H1 (cell line): ENCODE measurements at regions not wholly inside any gene's neighbourhood (a gene's known extent, or its start where the extent isn't known, plus 50 kb on each side); places are given as distances from the start of the nearest gene placed in this dataset.

Source experiments
- CTCF ChIA-PET: fragments of 300-600 bp; sonication (Branson Sonifier 250); formaldehyde crosslinking; loops from one replicate; lab custom pipeline; 2021; ENCODE audit not compliant: partially characterized antibody; lab: Charles Lee
- POLR2A ChIA-PET: fragments of 300-600 bp; sonication (Branson Sonifier 250); formaldehyde crosslinking; loops from one replicate; lab custom pipeline; 2021; ENCODE audit warnings: inconsistent platforms; ENCODE audit not compliant: partially characterized antibody; lab: Charles Lee
- DNase-seq, 2 experiments: peaks; one replicate each; pipeline versions ENCODE4 v3.0.0 to v3.0.0-alpha.2; 2010 to 2022; ENCODE audit warnings: low spot score in 2 of 2, low read depth in 1 of 2, mixed read lengths in 1 of 2
- FAIRE-seq: peaks from 2 replicates; lab custom pipeline; 2011; peaks lifted over from hg19 to GRCh38; lab: Jason Lieb, UNC
- H2AFZ ChIP-seq: 2 replicates; pipeline ENCODE4 v1.8.1; 2012; ENCODE audit warnings: low read length, inconsistent platforms
- H2AK5ac ChIP-seq: 2 replicates; pipeline ENCODE4 v1.6.1; 2013; ENCODE audit warnings: low read depth, low read length
- H2BK120ac ChIP-seq: replicated peaks from 2 replicates; pipeline ENCODE3; 2013; ENCODE audit warnings: low read depth, low read length, inconsistent platforms
- H2BK12ac ChIP-seq: 2 replicates; pipeline ENCODE4 v1.6.1; 2013; ENCODE audit warnings: low read depth, low read length
- H2BK15ac ChIP-seq: 2 replicates; pipeline ENCODE4 v1.6.1; 2013; ENCODE audit warnings: low read length
- H2BK20ac ChIP-seq: 2 replicates; pipeline ENCODE4 v1.6.1; 2013; ENCODE audit warnings: low read length
- H2BK5ac ChIP-seq: 2 replicates; pipeline ENCODE4 v1.6.1; 2013; ENCODE audit warnings: low read depth, low read length
- H3K14ac ChIP-seq: 2 replicates; pipeline ENCODE4 v1.6.1; 2013; ENCODE audit warnings: inconsistent platforms; ENCODE audit not compliant: insufficient read length
- H3K18ac ChIP-seq: 2 replicates; pipeline ENCODE4 v1.6.1; 2013; ENCODE audit warnings: low read length; ENCODE audit errors: extremely low read depth
- H3K23ac ChIP-seq: 2 replicates; pipeline ENCODE4 v1.6.1; 2013; ENCODE audit warnings: inconsistent platforms; ENCODE audit not compliant: insufficient read length
- H3K23me2 ChIP-seq: 2 replicates; pipeline ENCODE4 v1.6.1; 2013; ENCODE audit warnings: low read depth, low read length
- H3K27ac ChIP-seq: 2 replicates; pipeline ENCODE4 v1.6.1; 2011; ENCODE audit warnings: low read depth, low read length, inconsistent platforms
- H3K27me3 ChIP-seq, 4 experiments: replicated peaks in 1 of 4; 1 replicate in 1 of 4; 2 replicates in 3 of 4; pipeline versions ENCODE4 v1.6.1 to v1.8.1; 2011 to 2013; ENCODE audit warnings: low read length in 3 of 4, mild to moderate bottlenecking in 3 of 4, inconsistent platforms in 2 of 4, mixed read lengths in 2 of 4, moderate library complexity in 1 of 4; ENCODE audit not compliant: control insufficient read depth in 3 of 4, insufficient read depth in 3 of 4; ENCODE audit errors: extremely low read depth in 1 of 4
- H3K36me3 ChIP-seq, 4 experiments: 2 replicates each; pipeline versions ENCODE4 v1.6.1 to v1.8.1; 2011 to 2013; ENCODE audit warnings: mild to moderate bottlenecking in 4 of 4, low read length in 3 of 4, moderate library complexity in 2 of 4, control low read depth in 1 of 4, inconsistent platforms in 1 of 4; ENCODE audit not compliant: insufficient read depth in 4 of 4, control insufficient read depth in 2 of 4
- H3K4ac ChIP-seq: replicated peaks from 2 replicates; pipeline ENCODE3; 2013; ENCODE audit warnings: low read length, low read depth, mixed read lengths, inconsistent platforms; ENCODE audit not compliant: insufficient read length
- H3K4me1 ChIP-seq, 4 experiments: replicated peaks in 1 of 4; 1 replicate in 1 of 4; 2 replicates in 3 of 4; pipeline versions ENCODE4 v1.6.1 to v1.8.1; 2011 to 2013; ENCODE audit warnings: low read length in 3 of 4, inconsistent platforms in 2 of 4, mixed read lengths in 1 of 4; ENCODE audit not compliant: insufficient read depth in 4 of 4, control insufficient read depth in 3 of 4
- H3K4me2 ChIP-seq, 2 experiments: 2 replicates each; pipeline versions ENCODE4 v1.6.1 to v1.8.1; 2011 to 2013; ENCODE audit warnings: low read depth in 2 of 2, low read length in 2 of 2, control low read depth in 1 of 2, inconsistent platforms in 1 of 2, mild to moderate bottlenecking in 1 of 2; ENCODE audit not compliant: insufficient read depth in 1 of 2
- H3K4me3 ChIP-seq, 4 experiments: fragments of 200-600, 300-600 bp in 1 of 4; sonication (generic), shearing (Covaris generic), sonication (Bioruptor Twin) in 1 of 4; 2 replicates each; pipeline versions ENCODE4 v1.5.1 to v1.8.1; 2011 to 2016; ENCODE audit warnings: low read length in 4 of 4, low read depth in 3 of 4, control low read depth in 2 of 4, inconsistent platforms in 2 of 4, mild to moderate bottlenecking in 2 of 4, mixed read lengths in 1 of 4, moderate library complexity in 1 of 4; ENCODE audit not compliant: insufficient read depth in 2 of 4; ENCODE audit errors: extremely low read depth in 1 of 4
- H3K56ac ChIP-seq: replicated peaks from 2 replicates; pipeline ENCODE3; 2013; ENCODE audit warnings: low read depth, mild to moderate bottlenecking, mixed read lengths, low read length, inconsistent platforms; ENCODE audit not compliant: insufficient read length
- H3K79me1 ChIP-seq: 2 replicates; pipeline ENCODE4 v1.6.1; 2013; ENCODE audit warnings: low read depth, low read length, control low read depth
- H3K79me2 ChIP-seq, 2 experiments: 2 replicates each; pipeline versions ENCODE4 v1.6.1 to v1.8.1; 2012 to 2013; ENCODE audit warnings: low read length in 2 of 2, mild to moderate bottlenecking in 2 of 2, inconsistent platforms in 1 of 2; ENCODE audit not compliant: insufficient read depth in 2 of 2, control insufficient read depth in 1 of 2
- H3K9ac ChIP-seq, 4 experiments: replicated peaks in 1 of 4; 1 replicate in 1 of 4; 2 replicates in 3 of 4; pipeline versions ENCODE4 v1.6.1 to v1.8.1; 2011 to 2013; ENCODE audit warnings: low read depth in 3 of 4, low read length in 3 of 4, control low read depth in 2 of 4, mild to moderate bottlenecking in 2 of 4, moderate library complexity in 2 of 4, inconsistent platforms in 1 of 4; ENCODE audit errors: extremely low read depth in 1 of 4
- H3K9me3 ChIP-seq, 2 experiments: 2 replicates each; pipeline versions ENCODE4 v1.6.1 to v1.8.1; 2012 to 2013; ENCODE audit warnings: mild to moderate bottlenecking in 2 of 2, moderate library complexity in 2 of 2, control low read depth in 1 of 2, inconsistent platforms in 1 of 2, low read depth in 1 of 2, low read length in 1 of 2, mixed read lengths in 1 of 2; ENCODE audit not compliant: insufficient read depth in 2 of 2
- H4K20me1 ChIP-seq, 2 experiments: replicated peaks in 1 of 2; 2 replicates each; pipeline versions ENCODE3 to v1.8.1; 2011 to 2013; ENCODE audit warnings: inconsistent platforms in 2 of 2, low read length in 2 of 2, mild to moderate bottlenecking in 1 of 2; ENCODE audit not compliant: insufficient read depth in 2 of 2, control insufficient read depth in 1 of 2
- H4K5ac ChIP-seq: 2 replicates; pipeline ENCODE4 v1.6.1; 2013; ENCODE audit warnings: low read length, low read depth, mixed read lengths, inconsistent platforms; ENCODE audit not compliant: insufficient read length
- H4K8ac ChIP-seq: 2 replicates; pipeline ENCODE4 v1.8.0; 2013; ENCODE audit warnings: mild to moderate bottlenecking, moderate library complexity, low read length, inconsistent platforms; ENCODE audit not compliant: insufficient read depth; ENCODE audit errors: extremely low read depth
- H4K91ac ChIP-seq: replicated peaks from 2 replicates; pipeline ENCODE3; 2013; ENCODE audit warnings: low read length, mixed read lengths, inconsistent platforms; ENCODE audit not compliant: insufficient read length
- BACH1 ChIP-seq: IDR thresholded peaks from 2 replicates; pipeline ENCODE4 v1.6.1; 2012; ENCODE audit warnings: low read length, improper control_type of control experiment
- CHD1 ChIP-seq: IDR thresholded peaks from 2 replicates; pipeline ENCODE4 v1.6.1; 2012; ENCODE audit warnings: low read depth, low read length, improper control_type of control experiment
- EGR1 ChIP-seq: IDR thresholded peaks from 2 replicates; pipeline ENCODE4 v1.6.1; 2011; ENCODE audit warnings: low read depth, low read length, borderline replicate concordance
- GTF2F1 ChIP-seq: IDR thresholded peaks from 2 replicates; pipeline ENCODE4 v1.6.1; 2012; ENCODE audit warnings: low read depth, low read length, improper control_type of control experiment, borderline replicate concordance
- MAFK ChIP-seq: IDR thresholded peaks from 2 replicates; pipeline ENCODE4 v1.6.1; 2012; ENCODE audit warnings: low read depth, mild to moderate bottlenecking, improper control_type of control experiment, low read length
- POLR2A ChIP-seq, 2 experiments: IDR thresholded peaks; 1 replicate in 1 of 2; 2 replicates in 1 of 2; pipeline ENCODE4 v1.6.1; 2011; ENCODE audit warnings: low read depth in 2 of 2, low read length in 2 of 2, mild to moderate bottlenecking in 2 of 2; ENCODE audit errors: control extremely low read depth in 1 of 2
- SAP30 ChIP-seq: fragments of 300-600 bp; sonication (generic); IDR thresholded peaks from 2 replicates; pipeline ENCODE4 v1.7.1; 2012; ENCODE audit warnings: low read length, moderate library complexity, mild to moderate bottlenecking, inconsistent platforms; ENCODE audit not compliant: insufficient read depth, insufficient replicate concordance
- SIRT6 ChIP-seq: IDR thresholded peaks from one replicate; pipeline ENCODE4 v1.7.1; 2012; ENCODE audit warnings: low read length, inconsistent platforms
- SP4 ChIP-seq: IDR thresholded peaks from 2 replicates; pipeline ENCODE4 v1.6.1; 2012; ENCODE audit warnings: low read length, inconsistent platforms
- SUZ12 ChIP-seq: fragments of 200-600 bp; sonication (generic); IDR thresholded peaks from 2 replicates; pipeline ENCODE4 v1.6.1; 2012; ENCODE audit warnings: mild to moderate bottlenecking, inconsistent platforms, low read length, moderate library complexity, mixed read lengths
- TAF7 ChIP-seq: optimal IDR thresholded peaks from 2 replicates; pipeline ENCODE3; 2011; ENCODE audit warnings: low read depth, mild to moderate bottlenecking, inconsistent platforms, low read length, moderate library complexity, borderline replicate concordance
- TCF12 ChIP-seq: IDR thresholded peaks from 2 replicates; pipeline ENCODE4 v1.6.1; 2011; ENCODE audit warnings: low read depth, mild to moderate bottlenecking, low read length
- TEAD4 ChIP-seq: IDR thresholded peaks from 2 replicates; pipeline ENCODE4 v1.6.1; 2012; ENCODE audit warnings: low read depth, low read length, inconsistent platforms, mixed read lengths
- ZNF274 ChIP-seq: IDR thresholded peaks from 2 replicates; pipeline ENCODE4 v1.7.0; 2012; ENCODE audit warnings: low read length, borderline replicate concordance; ENCODE audit errors: extremely low read depth
- WGBS, 2 experiments: shearing (Covaris generic) in 1 of 2; methylation state at CpG; one replicate each; pipeline versions ENCODE4 v1.1.6 to v1.1.7; 2013 to 2015; ENCODE audit warnings: low lambda C conversion rate in 2 of 2, mixed read lengths in 2 of 2, inconsistent platforms in 1 of 2, low coverage in 1 of 2, missing lambda C conversion rate in 1 of 2; ENCODE audit not compliant: insufficient replicate concordance in 2 of 2, insufficient coverage in 1 of 2, insufficient read length in 1 of 2; ENCODE audit errors: extremely low coverage in 1 of 2, missing lambda C conversion rate in 1 of 2; 5-methylcytosine and 5-hydroxymethylcytosine counted together

GRCh38 chr5:116938488-116938887 lies 363.9 kb upstream of the SEMA6A start:
- no peak for TF ChIP-seq GTF2F1
- no peak for TF ChIP-seq MAFK
- TF ChIP-seq TCF12, result no peak
- TF ChIP-seq TEAD4, result no peak
- TF ChIP-seq SIRT6, result no peak
- no peak for TF ChIP-seq TAF7
- TF ChIP-seq EGR1, result no peak
- no peak for TF ChIP-seq SUZ12
- no peak for TF ChIP-seq BACH1
- no peak for TF ChIP-seq ZNF274
- TF ChIP-seq SAP30, result no peak
- no peak for TF ChIP-seq POLR2A (IDR thresholded peaks at IDR 0.05; ENCODE audit: control extremely low read depth in 1 of 2, low read depth in 2 of 2, low read length in 2 of 2)
- TF ChIP-seq SP4, result no peak
- no peak for TF ChIP-seq CHD1
- 24% methylated on average over 1 of the region's 1 CpG; no CpG with 5 or more reads in 1 of the 2 experiments for WGBS, 2 experiments
- Histone ChIP-seq H3K9me3 (no peaks in the 10 kb centered on the region), H3K14ac (no peak overlapping the region), H3K4me2 (peak overlapping the region; percentile 12 to 36; a peak in 2 of 4 replicates), H4K5ac (no peak overlapping the region), H3K23me2 (no peaks in the 10 kb centered on the region), H3K27me3 (no peaks in the 10 kb centered on the region; a peak in 1 of 7 replicates), H3K4ac (no peak overlapping the region), H3K18ac (no peak overlapping the region), H4K91ac (no peak overlapping the region), H2BK20ac (no peak overlapping the region), H2AK5ac (no peak overlapping the region), H3K4me3 (peak overlapping the region in 1 of 4 experiments; percentile 21; a peak in 1 of 8 replicates), H2BK15ac (no peak overlapping the region), H3K79me1 (no peaks in the 10 kb centered on the region), H3K27ac (no peak overlapping the region), H3K56ac (no peak overlapping the region), H4K20me1 (no peaks in the 10 kb centered on the region), H4K8ac (no peak overlapping the region), H2BK120ac (no peak overlapping the region), H3K9ac (peak overlapping the region in 1 of 4 experiments; percentile 18; a peak in 1 of 7 replicates), H3K79me2 (no peaks in the 10 kb centered on the region), H2BK5ac (peak overlapping the region; percentile 54; the same call in 1 of the 2 replicates), H2BK12ac (no peak overlapping the region; the same call in 1 of the 2 replicates), H3K4me1 (peaks cover 0 to 10% (median 4%) of the 10 kb centered on the region in 4 experiments; a peak in 4 of 7 replicates), H3K36me3 (no peaks in the 10 kb centered on the region), H2AFZ (no peak overlapping the region; the same call in 1 of the 2 replicates), H3K23ac (no peak overlapping the region)
- CTCF ChIA-PET, result interaction anchor here (0.6 to 1.3 kb wide), 3 partner anchors 9 to 266 kb away, joined by 4 to 6 read pairs (median 4); no protein-coding TSS in a partner anchor
- POLR2A ChIA-PET, result no interaction called here
- FAIRE-seq (peak; percentile 60), DNase-seq (peak in 1 of 2 experiments; percentile 70)
